B cell (primary cell): ENCODE measurements at regions not wholly inside any gene's neighbourhood (a gene's known extent, or its start where the extent isn't known, plus 50 kb on each side); places are given as distances from the start of the nearest gene placed in this dataset.

Experiments
- ATAC-seq: fragments of 200-7000 bp; cut with Tn5 transposase; one replicate; pipeline ENCODE4 v1.10.0; 2021; ENCODE audit warnings: low read depth, mild to moderate bottlenecking, moderate number of reproducible peaks, moderate library complexity
- CTCF ChIA-PET: fragments of 350-600 bp; sonication (Branson Sonifier 250); formaldehyde crosslinking; loops from one replicate; lab custom pipeline; 2021; ENCODE audit warnings: antibody characterized with exemption, inconsistent platforms; lab: Charles Lee
- POLR2A ChIA-PET: fragments of 350-600 bp; sonication (Branson Sonifier 250); formaldehyde crosslinking; loops from one replicate; lab custom pipeline; 2021; ENCODE audit warnings: antibody characterized with exemption; lab: Charles Lee
- DNase-seq: peaks from one replicate; pipeline ENCODE4 v3.0.0; 2013
- H2AFZ ChIP-seq: 2 replicates; pipeline ENCODE4 v1.6.1; 2012; ENCODE audit warnings: mild to moderate bottlenecking, low read depth, low read length; ENCODE audit not compliant: insufficient read depth, poor library complexity, severe bottlenecking
- H3K27ac ChIP-seq, 2 donors: 1 replicate in 1 of 2; 2 replicates in 1 of 2; pipeline ENCODE4 v1.5.1; 2012 to 2013; ENCODE audit warnings: low read length in 2 of 2, mild to moderate bottlenecking in 2 of 2, moderate library complexity in 1 of 2
- H3K27me3 ChIP-seq, 4 experiments: fragments of 200-600 bp in 1 of 4; sonication (generic) in 1 of 4; replicated peaks in 1 of 4; 1 replicate in 2 of 4; 2 replicates in 2 of 4; pipeline versions ENCODE4 v1.6.1 to v1.7.0; 2013 to 2016; ENCODE audit warnings: low read length in 3 of 4, mild to moderate bottlenecking in 2 of 4, mixed read lengths in 1 of 4, moderate library complexity in 1 of 4; ENCODE audit not compliant: insufficient read depth in 4 of 4, control insufficient read depth in 3 of 4; ENCODE audit errors: control extremely low read depth in 1 of 4
- H3K36me3 ChIP-seq, 2 experiments: replicated peaks in 1 of 2; 1 replicate in 1 of 2; 2 replicates in 1 of 2; pipeline versions ENCODE4 v1.6.1 to v1.7.1; 2013; ENCODE audit warnings: low read length in 1 of 2; ENCODE audit not compliant: insufficient read depth in 2 of 2, control insufficient read depth in 1 of 2; ENCODE audit errors: control extremely low read depth in 1 of 2, extremely low read depth in 1 of 2
- H3K4me1 ChIP-seq, 2 donors: fragments of 200-600 bp in 1 of 2; sonication (generic) in 1 of 2; 1 replicate in 1 of 2; 2 replicates in 1 of 2; pipeline versions ENCODE4 v1.5.1 to v1.6.1; 2013 to 2017; ENCODE audit warnings: low read length in 2 of 2; ENCODE audit not compliant: control insufficient read depth in 2 of 2, insufficient read depth in 2 of 2
- H3K4me2 ChIP-seq: replicated peaks from 2 replicates; pipeline ENCODE3; 2012; ENCODE audit warnings: mild to moderate bottlenecking, low read depth, low read length; ENCODE audit not compliant: poor library complexity, severe bottlenecking
- H3K4me3 ChIP-seq, 5 experiments: fragments of 200-600 bp in 1 of 5; sonication (generic) in 1 of 5; 1 replicate in 3 of 5; 2 replicates in 2 of 5; pipeline versions ENCODE4 v1.5.1 to v1.7.0; 2011 to 2016; ENCODE audit warnings: low read length in 4 of 5, mild to moderate bottlenecking in 4 of 5, low read depth in 2 of 5, control low read depth in 1 of 5, moderate library complexity in 1 of 5; ENCODE audit not compliant: insufficient read depth in 1 of 5; ENCODE audit errors: control extremely low read depth in 1 of 5, extremely low read depth in 1 of 5
- H3K79me2 ChIP-seq: fragments of 200-600 bp; sonication (generic); one replicate; pipeline ENCODE4 v1.6.0; 2016; ENCODE audit warnings: low read length; ENCODE audit not compliant: control insufficient read depth, insufficient read depth
- H3K9ac ChIP-seq: fragments of 200-600 bp; sonication (generic); 2 replicates; pipeline ENCODE4 v1.6.1; 2017; ENCODE audit warnings: mild to moderate bottlenecking, low read length, moderate library complexity
- H3K9me3 ChIP-seq, 3 donors: one replicate each; pipeline versions ENCODE4 v1.6.1 to v1.7.1; 2013; ENCODE audit warnings: low read length in 2 of 3; ENCODE audit not compliant: control insufficient read depth in 2 of 3, insufficient read depth in 1 of 3; ENCODE audit errors: control extremely low read depth in 1 of 3
- H4K20me1 ChIP-seq: 2 replicates; pipeline ENCODE4 v1.6.0; 2012; ENCODE audit warnings: mild to moderate bottlenecking, low read length; ENCODE audit not compliant: insufficient read depth, control insufficient read depth, poor library complexity, severe bottlenecking
- H3K27ac Mint-ChIP-seq: one replicate; pipeline ENCODE4 v1.8.0; 2021; ENCODE audit warnings: mixed read lengths
- H3K27me3 Mint-ChIP-seq: one replicate; pipeline ENCODE4 v1.8.0; 2021; ENCODE audit warnings: mixed read lengths
- H3K4me1 Mint-ChIP-seq: one replicate; pipeline ENCODE4 v1.8.0; 2021; ENCODE audit warnings: mixed read lengths
- H3K4me3 Mint-ChIP-seq: one replicate; pipeline ENCODE4 v1.8.0; 2021; ENCODE audit warnings: mixed read lengths
- H3K9me3 Mint-ChIP-seq: one replicate; pipeline ENCODE4 v1.8.0; 2022; ENCODE audit warnings: mixed read lengths; ENCODE audit not compliant: insufficient read depth
- EZH2 ChIP-seq: IDR thresholded peaks from 2 replicates; pipeline ENCODE4 v1.6.1; 2012; ENCODE audit warnings: borderline replicate concordance, low read depth, mild to moderate bottlenecking, moderate library complexity, low read length; ENCODE audit not compliant: insufficient read depth, poor library complexity, severe bottlenecking
- WGBS: methylation state at CpG from one replicate; pipeline ENCODE4 v1.1.5; 2013; ENCODE audit warnings: missing lambda C conversion rate; ENCODE audit not compliant: insufficient coverage; 5-methylcytosine and 5-hydroxymethylcytosine counted together
- intact Hi-C: fragments of 100-400 bp; cut with micrococcal nuclease; formaldehyde crosslinking; loops from one replicate; pipeline ENCODE4 v1.10.0; 2022
- TF ChIP-seq, protein P1 (sequence below): fragments of 200-600 bp; IDR thresholded peaks from one replicate; pipeline ENCODE4 v1.8.0; 2022; ENCODE audit warnings: antibody characterized with exemption, mild to moderate bottlenecking

DNA sequence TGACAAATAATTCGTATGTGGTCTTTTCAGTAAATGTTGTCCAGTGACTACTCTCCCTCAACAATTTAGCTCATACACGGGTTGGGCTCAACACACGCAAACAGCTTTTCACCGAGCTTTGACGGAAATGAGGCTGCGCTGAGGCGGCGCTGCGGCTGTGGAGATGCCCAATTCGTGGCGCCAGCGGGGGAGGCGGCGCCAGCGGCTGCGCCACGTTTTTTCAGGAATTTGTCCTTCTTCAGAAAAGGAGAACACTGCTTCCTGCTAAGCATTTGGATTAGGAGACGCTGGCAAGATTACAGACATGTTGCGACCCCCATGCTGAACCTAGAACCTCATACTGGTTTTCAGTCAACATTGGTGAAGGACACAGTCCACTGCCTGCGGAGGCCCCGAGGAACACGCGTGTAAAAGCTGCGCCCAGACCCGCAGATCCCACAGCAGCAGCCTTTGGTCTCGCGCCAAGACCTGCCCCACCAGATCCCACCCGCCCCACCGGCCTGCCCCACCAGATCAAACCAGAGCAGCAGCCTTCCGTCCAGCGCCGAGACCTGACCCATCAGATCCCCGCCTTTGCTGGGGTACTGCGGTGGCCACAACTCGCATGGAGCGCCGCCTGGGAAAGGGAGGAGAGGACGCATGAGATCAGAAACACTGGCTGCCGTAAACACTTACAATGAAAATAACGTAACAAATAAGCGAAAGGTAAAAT, 173.8 kb downstream of the TMEM18 start:
- Histone ChIP-seq H3K79me2 (no peaks in the 10 kb centered on the region), H4K20me1 (no peaks in the 10 kb centered on the region), H3K4me1 (no peaks in the 10 kb centered on the region), H3K4me3 (no peak overlapping the region), H2AFZ (no peak overlapping the region), H3K36me3 (no peaks in the 10 kb centered on the region), H3K9me3 (peaks cover 0 to 4% (median 0%) of the 10 kb centered on the region in 3 donors), H3K27ac (no peak overlapping the region), H3K4me2 (no peak overlapping the region), H3K9ac (no peak overlapping the region), H3K27me3 (peaks cover 0 to 2% (median 0%) of the 10 kb centered on the region in 4 experiments)
- intact Hi-C loops: no loop called here
- Mint-ChIP-seq H3K9me3 (no peaks in the 10 kb centered on the region), H3K27me3 (peaks cover 5% of the 10 kb centered on the region), H3K4me1 (no peaks in the 10 kb centered on the region), H3K27ac (no peak overlapping the region), H3K4me3 (no peak overlapping the region)
- POLR2A ChIA-PET: no interaction called here
- DNase-seq (no peak), ATAC-seq (no peak)
- 98% methylated on average over 38 of the region's 41 CpGs for WGBS
- no peak for TF ChIP-seq EZH2
- TF ChIP-seq, protein P1, sequence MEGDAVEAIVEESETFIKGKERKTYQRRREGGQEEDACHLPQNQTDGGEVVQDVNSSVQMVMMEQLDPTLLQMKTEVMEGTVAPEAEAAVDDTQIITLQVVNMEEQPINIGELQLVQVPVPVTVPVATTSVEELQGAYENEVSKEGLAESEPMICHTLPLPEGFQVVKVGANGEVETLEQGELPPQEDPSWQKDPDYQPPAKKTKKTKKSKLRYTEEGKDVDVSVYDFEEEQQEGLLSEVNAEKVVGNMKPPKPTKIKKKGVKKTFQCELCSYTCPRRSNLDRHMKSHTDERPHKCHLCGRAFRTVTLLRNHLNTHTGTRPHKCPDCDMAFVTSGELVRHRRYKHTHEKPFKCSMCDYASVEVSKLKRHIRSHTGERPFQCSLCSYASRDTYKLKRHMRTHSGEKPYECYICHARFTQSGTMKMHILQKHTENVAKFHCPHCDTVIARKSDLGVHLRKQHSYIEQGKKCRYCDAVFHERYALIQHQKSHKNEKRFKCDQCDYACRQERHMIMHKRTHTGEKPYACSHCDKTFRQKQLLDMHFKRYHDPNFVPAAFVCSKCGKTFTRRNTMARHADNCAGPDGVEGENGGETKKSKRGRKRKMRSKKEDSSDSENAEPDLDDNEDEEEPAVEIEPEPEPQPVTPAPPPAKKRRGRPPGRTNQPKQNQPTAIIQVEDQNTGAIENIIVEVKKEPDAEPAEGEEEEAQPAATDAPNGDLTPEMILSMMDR: no peak
- CTCF ChIA-PET: no interaction called here

DNA sequence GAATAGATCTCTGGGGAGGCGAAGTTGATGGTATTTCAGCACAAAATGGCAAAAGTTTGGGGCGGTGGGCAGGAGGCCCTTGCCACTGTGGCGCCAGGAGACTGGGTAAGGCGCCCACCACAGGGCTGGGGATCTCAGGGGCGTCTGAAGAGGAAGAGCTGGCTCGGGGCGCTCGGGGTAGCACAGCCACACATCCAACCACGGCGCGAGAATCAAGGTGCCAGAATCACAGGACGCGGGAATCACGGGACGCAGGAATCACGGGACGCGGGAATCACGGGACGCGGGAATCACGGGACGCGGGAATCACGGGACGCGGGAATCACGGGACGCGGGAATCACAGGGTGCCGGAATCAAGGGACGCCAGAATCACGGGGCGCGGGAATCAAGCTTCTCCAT, 174.4 kb downstream of the TMEM18 start:
- Mint-ChIP-seq H3K27ac (no peak overlapping the region), H3K27me3 (peaks cover 5% of the 10 kb centered on the region), H3K4me1 (no peaks in the 10 kb centered on the region), H3K4me3 (no peak overlapping the region), H3K9me3 (no peaks in the 10 kb centered on the region)
- Histone ChIP-seq H4K20me1 (no peaks in the 10 kb centered on the region), H3K36me3 (no peaks in the 10 kb centered on the region), H3K4me1 (no peaks in the 10 kb centered on the region), H3K4me2 (no peak overlapping the region), H3K4me3 (no peak overlapping the region), H3K79me2 (no peaks in the 10 kb centered on the region), H3K9ac (no peak overlapping the region), H3K27me3 (peaks cover 0 to 2% (median 0%) of the 10 kb centered on the region in 4 experiments), H3K9me3 (peaks cover 0 to 4% (median 0%) of the 10 kb centered on the region in 3 donors), H3K27ac (no peak overlapping the region), H2AFZ (no peak overlapping the region)
- no peak for ATAC-seq
- no peak for TF ChIP-seq EZH2
- TF ChIP-seq, protein P1: no peak
- no peak for DNase-seq
- ChIA-PET CTCF (interaction anchor here (0.7 kb wide), 1 partner anchor 9 kb away, joined by 3 read pairs; no protein-coding TSS in a partner anchor), POLR2A (no interaction called here)
- WGBS: 97% methylated on average over 31 of the region's 35 CpGs
- intact Hi-C loops: no loop called here
